ENCODE measurements at regions not wholly inside any gene's neighbourhood (a gene's known extent, or its start where the extent isn't known, plus 50 kb on each side); places are given as distances from the start of the nearest gene placed in this dataset.

DNA sequence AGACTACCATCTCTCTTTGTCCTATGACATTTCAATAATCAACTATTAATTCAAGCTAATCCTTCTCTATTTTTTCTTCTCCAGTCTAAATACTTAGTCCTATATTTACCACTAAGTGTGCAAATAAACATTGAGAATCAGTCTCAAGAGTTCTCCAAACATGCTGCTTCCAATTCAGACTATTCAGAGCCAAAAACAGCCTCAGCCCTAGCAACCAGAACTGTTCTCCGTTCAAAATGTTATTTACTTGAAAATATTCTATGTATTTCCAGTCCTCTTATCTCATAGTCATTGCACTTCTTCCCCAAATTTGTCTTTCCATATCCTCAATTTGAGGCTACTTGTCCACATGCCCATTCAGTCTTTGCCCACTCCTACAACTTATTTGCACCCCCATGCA, 805.5 kb downstream of the IGSF11 start (continued):
- TF ChIP-seq, protein P1, sequence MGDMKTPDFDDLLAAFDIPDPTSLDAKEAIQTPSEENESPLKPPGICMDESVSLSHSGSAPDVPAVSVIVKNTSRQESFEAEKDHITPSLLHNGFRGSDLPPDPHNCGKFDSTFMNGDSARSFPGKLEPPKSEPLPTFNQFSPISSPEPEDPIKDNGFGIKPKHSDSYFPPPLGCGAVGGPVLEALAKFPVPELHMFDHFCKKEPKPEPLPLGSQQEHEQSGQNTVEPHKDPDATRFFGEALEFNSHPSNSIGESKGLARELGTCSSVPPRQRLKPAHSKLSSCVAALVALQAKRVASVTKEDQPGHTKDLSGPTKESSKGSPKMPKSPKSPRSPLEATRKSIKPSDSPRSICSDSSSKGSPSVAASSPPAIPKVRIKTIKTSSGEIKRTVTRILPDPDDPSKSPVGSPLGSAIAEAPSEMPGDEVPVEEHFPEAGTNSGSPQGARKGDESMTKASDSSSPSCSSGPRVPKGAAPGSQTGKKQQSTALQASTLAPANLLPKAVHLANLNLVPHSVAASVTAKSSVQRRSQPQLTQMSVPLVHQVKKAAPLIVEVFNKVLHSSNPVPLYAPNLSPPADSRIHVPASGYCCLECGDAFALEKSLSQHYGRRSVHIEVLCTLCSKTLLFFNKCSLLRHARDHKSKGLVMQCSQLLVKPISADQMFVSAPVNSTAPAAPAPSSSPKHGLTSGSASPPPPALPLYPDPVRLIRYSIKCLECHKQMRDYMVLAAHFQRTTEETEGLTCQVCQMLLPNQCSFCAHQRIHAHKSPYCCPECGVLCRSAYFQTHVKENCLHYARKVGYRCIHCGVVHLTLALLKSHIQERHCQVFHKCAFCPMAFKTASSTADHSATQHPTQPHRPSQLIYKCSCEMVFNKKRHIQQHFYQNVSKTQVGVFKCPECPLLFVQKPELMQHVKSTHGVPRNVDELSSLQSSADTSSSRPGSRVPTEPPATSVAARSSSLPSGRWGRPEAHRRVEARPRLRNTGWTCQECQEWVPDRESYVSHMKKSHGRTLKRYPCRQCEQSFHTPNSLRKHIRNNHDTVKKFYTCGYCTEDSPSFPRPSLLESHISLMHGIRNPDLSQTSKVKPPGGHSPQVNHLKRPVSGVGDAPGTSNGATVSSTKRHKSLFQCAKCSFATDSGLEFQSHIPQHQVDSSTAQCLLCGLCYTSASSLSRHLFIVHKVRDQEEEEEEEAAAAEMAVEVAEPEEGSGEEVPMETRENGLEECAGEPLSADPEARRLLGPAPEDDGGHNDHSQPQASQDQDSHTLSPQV (IDR thresholded peaks at IDR 0.05): no peak
- TF ChIP-seq SP2 (IDR thresholded peaks at IDR 0.05; ENCODE audit: extremely low read depth, low read depth, low read length, poor library complexity, severe bottlenecking): no peak
- no peak for TF ChIP-seq ZNF24 (IDR thresholded peaks at IDR 0.05)
- TF ChIP-seq, protein P2, sequence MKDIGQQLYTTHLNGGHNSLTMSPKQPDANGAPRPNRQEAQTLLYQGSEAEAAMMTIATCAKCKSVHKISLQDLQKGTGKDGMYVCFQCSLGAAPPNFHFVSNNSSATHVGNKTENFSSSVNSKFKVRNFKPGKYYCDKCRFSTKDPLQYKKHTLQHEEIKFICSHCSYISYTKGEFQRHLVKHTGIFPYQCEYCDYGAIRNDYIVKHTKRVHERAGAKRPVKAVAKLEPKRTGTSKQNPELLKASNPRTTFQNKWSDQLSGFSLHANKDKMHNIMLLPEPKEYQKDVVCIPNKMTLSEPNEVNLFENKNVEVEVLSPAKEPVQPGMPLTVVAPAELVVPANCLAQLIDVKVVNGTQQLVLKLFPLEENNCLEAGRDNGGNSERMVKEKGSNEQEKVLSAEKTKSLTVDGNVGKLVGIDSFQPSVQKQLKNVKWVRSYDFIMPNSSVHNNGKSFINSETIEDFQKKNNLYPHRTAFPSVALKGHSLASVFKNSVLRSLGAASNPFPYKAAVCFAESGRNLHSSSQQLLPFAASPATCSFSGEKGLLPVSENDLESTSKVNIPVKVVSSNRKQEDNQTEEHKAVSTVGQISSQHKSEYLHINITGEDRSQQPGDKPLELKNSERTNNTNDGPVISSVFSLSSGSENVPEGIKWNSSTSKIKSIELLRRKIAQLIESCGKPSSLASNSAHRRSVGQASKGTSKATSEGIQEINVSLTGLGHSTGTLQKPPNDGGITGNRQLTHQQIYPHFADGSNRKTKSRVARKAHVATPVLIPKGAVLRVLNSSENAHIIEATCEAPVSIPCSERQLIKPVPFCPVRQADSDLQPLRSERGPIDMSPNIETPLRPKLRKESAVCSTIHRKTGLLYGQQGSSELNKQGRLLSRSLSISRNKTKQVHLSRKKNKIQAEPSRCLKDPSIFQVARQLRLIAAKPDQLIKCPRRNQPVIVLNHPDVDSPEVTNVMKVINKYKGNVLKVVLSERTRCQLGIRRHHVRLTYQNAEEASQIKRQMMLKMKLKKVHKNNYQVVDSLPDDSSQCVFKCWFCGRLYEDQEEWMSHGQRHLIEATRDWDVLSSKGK (CRISPR knock-in tag; IDR thresholded peaks at IDR 0.05): no peak
- TF ChIP-seq, protein P3, sequence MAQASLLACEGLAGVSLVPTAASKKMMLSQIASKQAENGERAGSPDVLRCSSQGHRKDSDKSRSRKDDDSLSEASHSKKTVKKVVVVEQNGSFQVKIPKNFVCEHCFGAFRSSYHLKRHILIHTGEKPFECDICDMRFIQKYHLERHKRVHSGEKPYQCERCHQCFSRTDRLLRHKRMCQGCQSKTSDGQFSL (CRISPR knock-in tag; IDR thresholded peaks at IDR 0.05): no peak
- TF ChIP-seq, protein P3 (tag; IDR thresholded peaks at IDR 0.05): no peak
- no peak for TF ChIP-seq ZNF121 (CRISPR knock-in tag; conservative IDR thresholded peaks at IDR 0.05)

Data from K562 (cell line).